Endothelial cell (in vitro differentiated cells): ENCODE measurements at regions not wholly inside any gene's neighbourhood (a gene's known extent, or its start where the extent isn't known, plus 50 kb on each side); places are given as distances from the start of the nearest gene placed in this dataset.

Experiments
- DNase-seq: peaks from one replicate; pipeline ENCODE4 v3.0.0; 2021; ENCODE audit warnings: low spot score
- H3K27ac Mint-ChIP-seq: one replicate; pipeline ENCODE4 v1.8.0; 2021; ENCODE audit warnings: mixed read lengths, inconsistent platforms; ENCODE audit not compliant: unreplicated experiment
- H3K27me3 Mint-ChIP-seq: one replicate; pipeline ENCODE4 v1.8.0; 2021; ENCODE audit warnings: mild to moderate bottlenecking, moderate library complexity, mixed read lengths, inconsistent platforms; ENCODE audit not compliant: unreplicated experiment
- H3K36me3 Mint-ChIP-seq: one replicate; pipeline ENCODE4 v1.8.0; 2021; ENCODE audit warnings: mild to moderate bottlenecking, low read depth, mixed read lengths, inconsistent platforms; ENCODE audit not compliant: unreplicated experiment
- H3K4me1 Mint-ChIP-seq: one replicate; pipeline ENCODE4 v1.8.0; 2021; ENCODE audit warnings: mild to moderate bottlenecking, mixed read lengths, inconsistent platforms; ENCODE audit not compliant: unreplicated experiment
- H3K4me3 Mint-ChIP-seq: one replicate; pipeline ENCODE4 v1.8.0; 2021; ENCODE audit warnings: mild to moderate bottlenecking, mixed read lengths, inconsistent platforms; ENCODE audit not compliant: unreplicated experiment
- H3K9me3 Mint-ChIP-seq: one replicate; pipeline ENCODE4 v1.8.0; 2021; ENCODE audit warnings: mixed read lengths, inconsistent platforms; ENCODE audit not compliant: unreplicated experiment
- CTCF ChIP-seq: fragments of 200-600 bp; sonication (generic); IDR thresholded peaks from one replicate; pipeline ENCODE4 v1.5.0; 2021; ENCODE audit warnings: antibody characterized with exemption; ENCODE audit not compliant: unreplicated experiment

- DNase-seq: no peak
- Mint-ChIP-seq H3K27me3 (peaks cover 11% of the 10 kb centered on the region), H3K36me3 (no peaks in the 10 kb centered on the region), H3K4me1 (peaks cover 28% of the 10 kb centered on the region), H3K4me3 (peak overlapping the region; percentile 56), H3K27ac (no peak overlapping the region), H3K9me3 (no peaks in the 10 kb centered on the region)
- TF ChIP-seq CTCF: no peak
Observed at GRCh38 chr2:45264227-45265225, 255.3 kb upstream of the SIX2 start.

GRCh38 chr2:45263147-45263546 is 253.9 kb upstream of the SIX2 start:
- no peaks in the 10 kb centered on the region for H3K36me3 Mint-ChIP-seq
- no peak overlapping the region for H3K4me3 Mint-ChIP-seq
- peaks cover 42% of the 10 kb centered on the region for H3K4me1 Mint-ChIP-seq
- TF ChIP-seq CTCF: no peak
- H3K9me3 Mint-ChIP-seq: no peaks in the 10 kb centered on the region
- DNase-seq: no peak
- peaks cover 11% of the 10 kb centered on the region for H3K27me3 Mint-ChIP-seq
- peak overlapping the region; percentile 6 for H3K27ac Mint-ChIP-seq

- Mint-ChIP-seq H3K36me3 (no peaks in the 10 kb centered on the region), H3K27me3 (peaks cover 11% of the 10 kb centered on the region), H3K4me3 (no peak overlapping the region), H3K4me1 (peaks cover 53% of the 10 kb centered on the region), H3K9me3 (no peaks in the 10 kb centered on the region), H3K27ac (no peak overlapping the region)
- no peak for DNase-seq
- no peak for TF ChIP-seq CTCF
Observed at GRCh38 chr2:45261746-45262145, 252.5 kb upstream of the SIX2 start.

GRCh38 chr2:45260946-45261345 is 251.7 kb upstream of the SIX2 start:
- DNase-seq: no peak
- Mint-ChIP-seq H3K27me3 (peaks cover 11% of the 10 kb centered on the region), H3K4me3 (no peak overlapping the region), H3K36me3 (no peaks in the 10 kb centered on the region), H3K4me1 (peaks cover 61% of the 10 kb centered on the region), H3K9me3 (no peaks in the 10 kb centered on the region), H3K27ac (no peak overlapping the region)
- TF ChIP-seq CTCF: no peak

- no peak overlapping the region for H3K4me3 Mint-ChIP-seq
- no peak for DNase-seq
- H3K27ac Mint-ChIP-seq: no peak overlapping the region
- H3K27me3 Mint-ChIP-seq: peaks cover 12% of the 10 kb centered on the region
- no peaks in the 10 kb centered on the region for H3K9me3 Mint-ChIP-seq
- H3K36me3 Mint-ChIP-seq: peaks cover 3% of the 10 kb centered on the region
- TF ChIP-seq CTCF: no peak
- peaks cover 66% of the 10 kb centered on the region for H3K4me1 Mint-ChIP-seq
Observed at GRCh38 chr2:45259547-45260160, 250.4 kb upstream of the SIX2 start.
